LHCN-M2 (cell line): ENCODE measurements at regions not wholly inside any gene's neighbourhood (a gene's known extent, or its start where the extent isn't known, plus 50 kb on each side); places are given as distances from the start of the nearest gene placed in this dataset.
A peak's percentile ranks its signal among the peaks of the same experiment; 100 is the strongest.

Experiments
- DNase-seq: peaks from one replicate; pipeline ENCODE4 v3.0.0-alpha.2; 2012; ENCODE audit warnings: low read depth

DNA sequence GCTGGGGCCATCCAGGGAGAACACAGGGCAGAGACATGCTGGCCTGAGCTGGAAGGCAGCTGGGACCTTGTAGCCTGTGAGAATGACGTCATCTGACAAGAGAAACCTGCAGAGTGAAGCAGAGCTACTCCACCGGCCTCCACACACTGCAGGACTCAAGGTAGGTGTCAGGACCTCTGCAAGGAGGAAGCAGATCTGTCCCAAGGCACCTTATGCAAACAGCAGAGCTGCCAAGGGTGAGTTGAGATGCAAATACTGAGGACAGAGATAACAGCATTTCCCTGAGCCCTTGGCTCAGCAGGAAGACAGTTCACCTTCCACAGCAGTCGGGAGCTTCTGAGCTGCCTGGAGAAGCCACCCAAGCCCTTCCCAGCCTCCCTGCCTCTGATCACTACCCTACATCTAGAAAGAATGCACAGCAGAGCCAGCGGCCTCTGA, 51.9 kb upstream of the IGSF9B start:
- no peak for DNase-seq

DNA sequence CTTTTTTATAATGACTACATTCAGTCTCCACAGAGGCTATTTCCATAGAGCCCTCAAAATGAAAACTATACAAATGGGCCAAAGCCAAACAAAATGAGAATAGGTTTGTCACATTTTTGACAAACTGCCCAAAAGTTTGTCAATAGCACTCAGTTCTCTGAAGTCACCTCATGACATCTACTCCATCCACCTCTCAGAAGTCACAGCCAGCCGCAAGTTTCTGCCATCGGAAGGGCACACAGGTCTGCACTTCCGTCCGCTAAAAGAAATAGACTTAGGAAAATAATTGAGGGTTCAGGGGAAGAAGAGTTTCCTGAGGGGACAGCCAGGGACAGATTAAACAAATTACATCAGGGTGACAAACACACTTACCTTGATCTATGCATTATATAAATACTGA, 55.4 kb upstream of the JAM3 start:
- DNase-seq = no peak

DNA sequence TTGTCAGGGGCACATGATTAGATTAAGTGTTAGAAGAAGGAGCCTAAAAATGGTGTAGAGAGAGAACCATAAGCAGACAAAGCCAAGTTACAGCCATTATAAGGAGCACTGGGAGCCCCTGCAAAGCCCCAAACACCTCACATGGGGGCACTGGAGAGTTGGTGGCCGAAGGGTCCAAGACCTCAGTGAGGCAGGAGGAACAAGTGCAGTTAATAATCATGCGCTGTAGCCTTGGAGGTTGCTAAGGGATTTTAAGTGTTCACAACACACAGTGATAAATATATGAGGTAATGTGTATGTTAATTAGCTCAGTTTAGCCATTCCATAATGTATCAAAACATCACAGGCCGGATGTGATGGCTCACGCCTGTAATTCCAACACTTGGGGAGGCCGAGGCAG, 54.4 kb upstream of the JAM3 start:
- DNase-seq = peak; percentile 27

DNA sequence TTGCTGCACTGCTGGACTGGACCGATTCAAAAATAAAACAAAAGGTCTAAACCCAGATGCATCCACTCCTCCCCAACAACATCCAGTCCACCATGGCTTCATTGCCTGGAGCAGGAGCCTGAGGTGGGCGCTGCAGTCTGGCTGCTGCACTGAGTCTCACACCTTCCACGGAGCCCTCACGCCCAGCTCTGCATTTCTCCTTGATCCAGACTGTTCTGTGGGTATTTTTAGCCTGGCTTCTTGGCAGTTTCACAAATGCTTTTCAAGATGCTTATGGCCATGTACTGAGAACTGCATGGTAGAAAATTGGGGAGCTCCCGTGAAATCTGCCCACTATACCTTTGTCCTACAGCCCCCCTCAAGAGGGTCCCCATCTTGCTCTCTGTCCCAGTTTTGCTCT, 53.3 kb upstream of the JAM3 start:
- DNase-seq = no peak

DNA sequence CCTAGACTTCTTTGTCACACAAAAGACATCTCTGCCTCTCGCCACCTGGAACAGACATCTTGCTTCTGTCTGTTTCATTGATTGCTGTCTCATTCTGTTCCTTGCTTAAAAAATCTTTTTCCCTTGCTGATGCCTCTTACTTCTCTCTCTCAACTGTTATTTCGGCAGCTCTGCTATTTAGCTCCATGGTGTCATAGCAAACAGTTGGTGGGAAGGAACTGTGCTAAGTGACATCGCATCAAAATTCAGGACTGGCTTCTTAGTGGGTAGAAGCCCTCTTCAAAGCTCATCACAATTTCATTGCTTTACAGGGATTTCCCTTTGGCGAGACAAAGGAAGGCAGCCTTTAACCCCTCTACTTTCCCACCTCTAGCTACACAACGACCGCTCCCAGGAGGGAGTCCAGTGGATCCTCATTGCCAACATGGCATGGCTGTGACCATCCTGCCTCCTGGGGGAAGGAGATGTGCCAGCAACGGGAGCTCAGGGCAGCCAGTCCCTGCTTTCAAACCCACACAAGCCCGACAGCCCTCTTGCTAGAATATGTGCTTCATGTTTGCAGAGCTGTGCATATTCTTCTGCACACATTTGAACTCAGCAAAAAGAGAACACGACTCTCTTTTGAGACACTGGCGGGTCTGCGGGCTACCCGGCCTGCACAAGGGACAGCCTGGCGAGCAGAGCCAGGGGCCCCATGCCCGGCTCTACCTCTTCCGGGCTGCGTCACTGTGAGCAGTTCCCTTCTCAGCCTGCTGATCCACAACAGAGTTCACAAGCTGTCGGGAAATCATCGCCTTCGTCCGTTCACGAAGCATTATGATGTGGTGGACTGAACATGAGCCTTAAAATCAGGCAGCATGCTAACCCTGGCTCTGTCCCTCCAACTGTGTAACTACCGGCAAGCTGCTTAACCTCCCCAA, 51.1 kb upstream of the JAM3 start:
- no peak for DNase-seq
